Spleen (tissue), 7 donors: ENCODE measurements at regions not wholly inside any gene's neighbourhood (a gene's known extent, or its start where the extent isn't known, plus 50 kb on each side); places are given as distances from the start of the nearest gene placed in this dataset.

Experiments used
- CTCF ChIP-seq, 11 experiments: fragments of 200-600 bp in 7 of 11; fragments of 450-650 bp in 4 of 11; sonication (generic) in 4 of 11; IDR thresholded peaks in 8 of 11; conservative IDR thresholded peaks in 3 of 11; 1 replicate in 7 of 11; 2 replicates in 4 of 11; pipeline versions ENCODE4 v1.4.0 to v1.8.0; 2016 to 2021; ENCODE audit warnings: antibody characterized with exemption in 11 of 11, inconsistent platforms in 4 of 11, mild to moderate bottlenecking in 1 of 11
- POLR2A ChIP-seq, 3 donors: fragments of 450-650 bp; IDR thresholded peaks; one replicate each; pipeline ENCODE4 v1.5.1; 2017; ENCODE audit warnings: antibody characterized with exemption in 3 of 3, mild to moderate bottlenecking in 1 of 3
- POLR2AphosphoS5 ChIP-seq, 3 donors: sonication (generic); formaldehyde crosslinking; IDR thresholded peaks; one replicate each; pipeline ENCODE4 v1.5.1; 2017; ENCODE audit warnings: antibody characterized with exemption in 3 of 3
- donor health status: DM: no; HTN: no; CAD: no; lungs with moderate emphysema.
- donor health status: DM: no; HTN: no; CAD: no.
- donor health status: DM: no; HTN: no; CAD: no.

GRCh38 chr16:54628796-54629625, 301.7 kb upstream of the IRX5 start:
- no peak for TF ChIP-seq CTCF (IDR thresholded peaks at IDR 0.05 in 8 of 11, conservative IDR thresholded peaks at IDR 0.05 in 3 of 11)
- no peak for TF ChIP-seq POLR2AphosphoS5 (IDR thresholded peaks at IDR 0.05)
- no peak for TF ChIP-seq POLR2A (IDR thresholded peaks at IDR 0.05)
